Tibial nerve (tissue), 4 donors: ENCODE measurements at regions not wholly inside any gene's neighbourhood (a gene's known extent, or its start where the extent isn't known, plus 50 kb on each side); places are given as distances from the start of the nearest gene placed in this dataset.
A peak's percentile ranks its signal among the peaks of the same experiment; 100 is the strongest.
"Not testable (repeated sequence)": the region's sequence is repeated elsewhere in the genome, so short reads cannot be mapped to it uniquely, and the experiment has no call there.

Experiments used
- DNase-seq, 2 donors: peaks; one replicate each; pipeline ENCODE4 v3.0.0-alpha.2; 2019; ENCODE audit warnings: low spot score in 2 of 2
- H3K27ac ChIP-seq, 4 donors: fragments of 200-600 bp; sonication (generic) in 3 of 4; one replicate each; pipeline ENCODE4 v1.5.1; 2017 to 2019; ENCODE audit warnings: mild to moderate bottlenecking in 1 of 4
- H3K27me3 ChIP-seq, 2 donors: fragments of 200-600 bp; sonication (generic) in 1 of 2; one replicate each; pipeline versions ENCODE4 v1.5.1 to v1.6.0; 2017 to 2019
- H3K36me3 ChIP-seq, 3 donors: fragments of 200-600 bp; sonication (generic); one replicate each; pipeline ENCODE4 v1.5.1; 2018 to 2019
- H3K4me1 ChIP-seq, 4 donors: fragments of 200-600 bp; sonication (generic) in 3 of 4; one replicate each; pipeline ENCODE4 v1.5.1; 2017 to 2019
- H3K4me3 ChIP-seq, 4 donors: fragments of 200-600 bp; sonication (generic) in 3 of 4; one replicate each; pipeline ENCODE4 v1.5.1; 2017 to 2019; ENCODE audit warnings: mild to moderate bottlenecking in 1 of 4, moderate library complexity in 1 of 4
- H3K9me3 ChIP-seq, 4 donors: fragments of 200-600 bp; sonication (generic) in 3 of 4; one replicate each; pipeline ENCODE4 v1.5.1; 2017 to 2019
- EP300 ChIP-seq, 2 donors: sonication (generic); formaldehyde crosslinking; IDR thresholded peaks; one replicate each; pipeline ENCODE4 v1.6.1; 2017; ENCODE audit warnings: antibody characterized with exemption in 2 of 2, mild to moderate bottlenecking in 1 of 2
- POLR2A ChIP-seq, 2 donors: fragments of 450-650 bp; IDR thresholded peaks; one replicate each; pipeline ENCODE4 v1.6.1; 2017; ENCODE audit warnings: antibody characterized with exemption in 2 of 2, mild to moderate bottlenecking in 2 of 2, moderate library complexity in 2 of 2
- WGBS, 2 donors: methylation state at CpG; one replicate each; pipeline ENCODE4 v1.1.5; 2018; 5-methylcytosine and 5-hydroxymethylcytosine counted together
- TF ChIP-seq, protein P1 (sequence below), 5 experiments: fragments of 200-600 bp in 3 of 5; fragments of 450-650 bp in 2 of 5; sonication (generic) in 3 of 5; IDR thresholded peaks; one replicate each; pipeline ENCODE4 v1.5.1; 2016 to 2019; ENCODE audit warnings: antibody characterized with exemption in 5 of 5, mild to moderate bottlenecking in 3 of 5, moderate library complexity in 2 of 5

DNA sequence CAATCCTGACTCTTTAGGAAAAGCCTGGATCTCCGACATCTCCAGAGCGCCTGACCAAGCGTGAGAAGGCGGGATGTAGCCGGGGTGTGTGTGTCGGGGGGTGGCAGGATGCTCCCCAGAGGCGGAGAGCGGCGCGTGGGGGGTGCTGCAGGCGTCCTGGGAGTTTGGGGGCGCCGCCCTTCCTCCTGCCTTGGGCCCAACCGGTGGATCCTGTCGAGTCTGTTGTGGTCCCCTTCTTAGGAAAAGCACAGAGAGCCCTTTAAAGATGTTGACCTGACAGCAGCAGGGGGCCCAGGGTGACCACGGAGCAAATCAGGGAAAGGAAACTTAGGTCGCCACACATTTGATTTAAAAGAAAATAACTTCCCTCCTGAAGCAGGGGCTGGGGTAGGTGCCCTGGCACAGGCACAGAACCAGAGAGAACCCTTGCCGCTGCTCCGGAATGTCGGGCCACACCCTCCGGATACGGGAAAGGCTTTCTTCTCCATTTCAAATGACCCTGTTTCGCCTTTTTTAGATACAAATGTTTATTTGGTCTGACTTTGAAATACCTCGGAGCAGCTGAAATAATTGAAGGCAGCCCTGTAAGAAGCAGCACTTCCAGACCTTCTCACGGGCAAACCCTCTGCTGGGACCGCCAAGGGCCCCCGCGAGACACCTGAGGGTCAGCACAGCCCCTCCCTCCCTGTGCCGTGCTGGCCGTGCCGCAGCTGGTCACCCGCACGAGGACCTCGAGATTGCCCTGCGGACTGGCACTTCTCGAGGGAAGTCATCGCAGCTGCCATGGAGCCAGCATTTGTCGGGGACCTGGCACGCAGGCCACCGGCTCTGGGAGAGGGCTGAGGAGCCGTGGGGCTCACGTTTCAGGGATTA is 102.9 kb upstream of the KLF13 start:
- Histone ChIP-seq H3K27me3 (no peaks in the 10 kb centered on the region), H3K9me3 (no peaks in the 10 kb centered on the region), H3K4me3 (peak overlapping the region in 3 of 4 donors; percentile 9 to 26 (median 24)), H3K27ac (peak overlapping the region in 2 of 4 donors; percentile 68 to 79), H3K4me1 (peaks cover 0 to 36% (median 21%) of the 10 kb centered on the region in 4 donors), H3K36me3 (no peaks in the 10 kb centered on the region)
- DNase-seq: no peak
- TF ChIP-seq EP300 (IDR thresholded peaks at IDR 0.05): no peak
- TF ChIP-seq, protein P1, sequence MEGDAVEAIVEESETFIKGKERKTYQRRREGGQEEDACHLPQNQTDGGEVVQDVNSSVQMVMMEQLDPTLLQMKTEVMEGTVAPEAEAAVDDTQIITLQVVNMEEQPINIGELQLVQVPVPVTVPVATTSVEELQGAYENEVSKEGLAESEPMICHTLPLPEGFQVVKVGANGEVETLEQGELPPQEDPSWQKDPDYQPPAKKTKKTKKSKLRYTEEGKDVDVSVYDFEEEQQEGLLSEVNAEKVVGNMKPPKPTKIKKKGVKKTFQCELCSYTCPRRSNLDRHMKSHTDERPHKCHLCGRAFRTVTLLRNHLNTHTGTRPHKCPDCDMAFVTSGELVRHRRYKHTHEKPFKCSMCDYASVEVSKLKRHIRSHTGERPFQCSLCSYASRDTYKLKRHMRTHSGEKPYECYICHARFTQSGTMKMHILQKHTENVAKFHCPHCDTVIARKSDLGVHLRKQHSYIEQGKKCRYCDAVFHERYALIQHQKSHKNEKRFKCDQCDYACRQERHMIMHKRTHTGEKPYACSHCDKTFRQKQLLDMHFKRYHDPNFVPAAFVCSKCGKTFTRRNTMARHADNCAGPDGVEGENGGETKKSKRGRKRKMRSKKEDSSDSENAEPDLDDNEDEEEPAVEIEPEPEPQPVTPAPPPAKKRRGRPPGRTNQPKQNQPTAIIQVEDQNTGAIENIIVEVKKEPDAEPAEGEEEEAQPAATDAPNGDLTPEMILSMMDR (IDR thresholded peaks at IDR 0.05): no peak
- TF ChIP-seq POLR2A (IDR thresholded peaks at IDR 0.05): no peak
- 24 to 50% methylated on average over 40 to 42 of the region's 42 CpGs for WGBS, 2 donors

DNA sequence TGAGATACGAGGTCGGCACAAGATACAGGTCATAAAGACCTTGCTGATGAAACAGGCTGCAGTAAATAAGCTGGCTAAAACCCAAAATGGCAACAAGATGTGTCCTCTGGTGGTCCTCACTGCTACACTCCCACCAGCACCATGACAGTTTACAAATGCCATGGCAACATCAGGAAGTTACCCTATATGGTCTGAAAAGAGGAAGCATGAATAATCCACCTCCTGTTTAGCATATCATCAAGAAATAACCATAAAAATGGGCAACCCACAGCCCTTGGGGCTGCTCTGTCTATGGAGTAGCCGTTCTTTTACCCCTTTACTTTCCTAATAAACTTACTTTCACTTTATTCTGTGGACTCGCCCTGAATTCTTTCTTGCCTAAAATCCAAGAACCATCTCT is 102.0 kb upstream of the KLF13 start:
- Histone ChIP-seq H3K4me1 (peaks cover 0 to 31% (median 21%) of the 10 kb centered on the region in 4 donors), H3K27ac (peak overlapping the region in 2 of 4 donors; percentile 68 to 79)
- not testable (repeated sequence) for DNase-seq, H3K36me3 ChIP-seq, H3K4me3 ChIP-seq, H3K27me3 ChIP-seq, H3K9me3 ChIP-seq
- WGBS, 2 donors: 50 to 63% methylated on average over 4 of the region's 4 CpGs

DNA sequence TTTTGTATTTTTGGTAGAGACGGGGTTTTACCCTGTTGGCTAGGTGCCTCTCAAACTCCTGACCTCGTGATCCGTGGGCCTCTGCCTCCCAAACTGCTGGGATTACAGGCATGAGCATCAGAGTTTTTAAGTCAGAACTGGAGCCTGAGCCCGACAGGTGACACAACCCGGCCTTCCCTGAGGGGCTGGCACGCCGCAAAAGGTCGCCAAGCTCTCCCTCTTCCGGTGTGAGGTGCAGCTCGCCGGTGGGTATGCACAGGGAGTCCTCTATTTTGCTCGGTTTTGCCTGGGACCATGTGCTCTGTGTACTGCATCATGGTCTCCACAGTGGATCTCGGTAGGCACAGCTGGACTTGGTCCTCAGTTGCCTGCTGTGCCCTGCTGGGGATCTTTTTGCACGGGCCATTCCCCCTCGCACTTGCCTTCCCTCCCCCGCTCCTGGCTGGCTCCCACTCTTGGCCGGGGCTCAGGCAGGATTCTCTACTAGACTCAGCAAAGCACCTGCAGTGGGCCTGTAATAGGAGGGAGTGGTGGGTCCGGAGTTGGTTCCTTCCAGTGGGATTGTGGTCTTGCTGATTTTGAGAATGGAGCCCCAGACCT is 101.2 kb upstream of the KLF13 start:
- DNase-seq: no peak
- no peaks in the 10 kb centered on the region for H3K9me3 ChIP-seq
- TF ChIP-seq EP300 (IDR thresholded peaks at IDR 0.05): no peak
- TF ChIP-seq, protein P1 (IDR thresholded peaks at IDR 0.05): no peak
- no peak for TF ChIP-seq POLR2A (IDR thresholded peaks at IDR 0.05)
- no peaks in the 10 kb centered on the region for H3K27me3 ChIP-seq
- no peak overlapping the region for H3K4me3 ChIP-seq
- no peak overlapping the region for H3K27ac ChIP-seq
- WGBS, 2 donors: 89 to 90% methylated on average over 18 of the region's 18 CpGs
- H3K36me3 ChIP-seq: no peaks in the 10 kb centered on the region
- H3K4me1 ChIP-seq: peaks cover 0 to 31% (median 21%) of the 10 kb centered on the region in 4 donors

DNA sequence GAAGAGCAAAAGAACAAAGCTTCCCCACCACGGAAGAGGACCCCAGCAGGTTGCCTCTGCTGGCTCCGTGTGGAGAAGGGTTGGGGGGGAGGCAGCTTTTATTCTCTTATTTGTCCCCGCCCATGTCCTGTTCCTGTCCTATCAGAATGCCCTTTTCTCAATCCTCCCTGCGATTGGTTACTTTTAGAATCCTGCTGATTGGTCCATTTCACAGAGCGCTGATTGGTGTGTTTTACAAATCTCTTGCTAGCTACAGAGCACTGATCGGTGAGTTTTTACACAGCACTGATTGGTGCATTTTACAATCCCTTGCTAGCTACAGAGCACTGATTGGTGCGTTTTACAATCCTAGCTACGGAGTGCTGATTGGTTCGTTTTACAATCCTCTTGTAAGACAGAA is 100.6 kb upstream of the KLF13 start:
- Histone ChIP-seq H3K27me3 (no peaks in the 10 kb centered on the region), H3K4me1 (peaks cover 0 to 31% (median 21%) of the 10 kb centered on the region in 4 donors), H3K9me3 (no peaks in the 10 kb centered on the region), H3K27ac (no peak overlapping the region), H3K36me3 (no peaks in the 10 kb centered on the region), H3K4me3 (no peak overlapping the region)
- WGBS, 2 donors: 93 to 94% methylated on average over 9 of the region's 9 CpGs
- TF ChIP-seq POLR2A (IDR thresholded peaks at IDR 0.05) (no peak), EP300 (IDR thresholded peaks at IDR 0.05) (no peak)
- TF ChIP-seq, protein P1 (IDR thresholded peaks at IDR 0.05): no peak
- DNase-seq: no peak

DNA sequence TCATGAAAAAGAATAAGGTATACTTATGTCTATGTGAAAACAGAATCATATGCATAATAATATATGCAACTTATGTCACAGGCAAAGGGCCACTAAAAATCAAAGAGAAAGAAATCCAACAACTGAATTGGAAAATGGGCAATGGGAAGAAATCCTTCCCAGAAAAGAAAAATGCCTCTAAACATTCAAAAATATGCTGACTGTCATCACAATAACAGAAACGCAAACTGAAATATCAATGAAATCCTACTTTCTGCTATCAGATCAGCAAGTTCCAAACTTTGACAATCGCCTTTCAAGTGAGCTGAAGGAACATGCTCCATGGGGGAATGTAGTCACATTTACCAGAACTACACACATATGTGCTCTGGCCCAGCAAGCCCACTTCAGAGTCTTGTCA is 99.4 kb upstream of the KLF13 start:
- no peak overlapping the region for H3K4me3 ChIP-seq
- H3K4me1 ChIP-seq: peaks cover 0 to 28% (median 21%) of the 10 kb centered on the region in 4 donors
- DNase-seq: no peak
- TF ChIP-seq EP300 (IDR thresholded peaks at IDR 0.05) (no peak), POLR2A (IDR thresholded peaks at IDR 0.05) (no peak)
- TF ChIP-seq, protein P1 (IDR thresholded peaks at IDR 0.05): no peak
- H3K9me3 ChIP-seq: no peaks in the 10 kb centered on the region
- WGBS, 2 donors: 67 to 82% methylated on average over 2 of the region's 2 CpGs
- no peaks in the 10 kb centered on the region for H3K27me3 ChIP-seq
- no peak overlapping the region for H3K27ac ChIP-seq
- no peaks in the 10 kb centered on the region for H3K36me3 ChIP-seq
